GM20000 (cell line): ENCODE measurements at regions not wholly inside any gene's neighbourhood (a gene's known extent, or its start where the extent isn't known, plus 50 kb on each side); places are given as distances from the start of the nearest gene placed in this dataset.

ENCODE experiments used
- DNase-seq: peaks from one replicate; pipeline ENCODE4 v3.0.0; 2012; ENCODE audit warnings: low spot score
- TF ChIP-seq, protein P1 (sequence below): IDR thresholded peaks from 2 replicates; pipeline ENCODE4 v1.5.1; 2012; ENCODE audit warnings: mild to moderate bottlenecking, control low read depth; ENCODE audit errors: extremely low read depth, missing control alignments

DNA sequence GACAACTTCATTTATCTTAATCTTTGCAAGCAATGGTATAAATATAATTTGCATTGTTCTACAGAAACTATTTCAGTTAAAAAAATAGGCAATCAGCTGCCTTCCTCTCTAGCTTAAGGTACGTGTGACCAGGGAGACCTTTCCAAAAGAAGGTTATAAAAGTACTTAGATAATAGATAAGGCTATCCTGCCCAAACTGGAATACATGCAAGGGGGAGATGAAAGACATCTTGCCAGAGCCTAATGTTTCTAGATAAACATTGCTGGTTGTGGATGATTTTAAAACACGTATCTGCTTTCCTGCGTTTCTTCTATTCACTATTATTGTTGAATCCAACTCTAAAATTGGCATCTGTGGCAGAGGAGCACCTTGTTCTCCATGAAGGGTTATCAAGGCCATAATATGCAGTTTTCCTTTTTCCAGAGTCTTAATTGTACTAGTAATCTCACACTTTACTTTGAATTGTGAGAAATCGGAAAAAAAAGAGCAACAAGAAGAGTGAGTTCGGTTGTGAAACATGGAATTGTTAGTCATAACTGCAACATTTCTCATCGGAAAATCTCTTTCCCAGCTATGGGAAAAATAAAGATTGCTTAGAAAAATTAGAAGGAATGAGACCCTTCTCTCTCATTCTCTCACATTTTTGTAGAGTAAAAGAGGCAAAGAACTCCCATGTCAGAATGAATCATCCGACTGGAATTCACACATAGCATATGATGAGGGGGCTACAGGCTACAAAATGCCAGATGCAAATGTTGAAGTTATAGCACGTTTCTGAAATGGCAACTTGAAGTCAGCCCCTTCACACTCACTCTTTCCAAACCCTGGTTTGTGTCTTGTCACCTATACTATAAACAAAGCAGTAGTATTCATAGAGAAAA is 936.1 kb upstream of the NR2F2 start:
- no peak for DNase-seq
- TF ChIP-seq, protein P1, sequence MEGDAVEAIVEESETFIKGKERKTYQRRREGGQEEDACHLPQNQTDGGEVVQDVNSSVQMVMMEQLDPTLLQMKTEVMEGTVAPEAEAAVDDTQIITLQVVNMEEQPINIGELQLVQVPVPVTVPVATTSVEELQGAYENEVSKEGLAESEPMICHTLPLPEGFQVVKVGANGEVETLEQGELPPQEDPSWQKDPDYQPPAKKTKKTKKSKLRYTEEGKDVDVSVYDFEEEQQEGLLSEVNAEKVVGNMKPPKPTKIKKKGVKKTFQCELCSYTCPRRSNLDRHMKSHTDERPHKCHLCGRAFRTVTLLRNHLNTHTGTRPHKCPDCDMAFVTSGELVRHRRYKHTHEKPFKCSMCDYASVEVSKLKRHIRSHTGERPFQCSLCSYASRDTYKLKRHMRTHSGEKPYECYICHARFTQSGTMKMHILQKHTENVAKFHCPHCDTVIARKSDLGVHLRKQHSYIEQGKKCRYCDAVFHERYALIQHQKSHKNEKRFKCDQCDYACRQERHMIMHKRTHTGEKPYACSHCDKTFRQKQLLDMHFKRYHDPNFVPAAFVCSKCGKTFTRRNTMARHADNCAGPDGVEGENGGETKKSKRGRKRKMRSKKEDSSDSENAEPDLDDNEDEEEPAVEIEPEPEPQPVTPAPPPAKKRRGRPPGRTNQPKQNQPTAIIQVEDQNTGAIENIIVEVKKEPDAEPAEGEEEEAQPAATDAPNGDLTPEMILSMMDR, result no peak

DNA sequence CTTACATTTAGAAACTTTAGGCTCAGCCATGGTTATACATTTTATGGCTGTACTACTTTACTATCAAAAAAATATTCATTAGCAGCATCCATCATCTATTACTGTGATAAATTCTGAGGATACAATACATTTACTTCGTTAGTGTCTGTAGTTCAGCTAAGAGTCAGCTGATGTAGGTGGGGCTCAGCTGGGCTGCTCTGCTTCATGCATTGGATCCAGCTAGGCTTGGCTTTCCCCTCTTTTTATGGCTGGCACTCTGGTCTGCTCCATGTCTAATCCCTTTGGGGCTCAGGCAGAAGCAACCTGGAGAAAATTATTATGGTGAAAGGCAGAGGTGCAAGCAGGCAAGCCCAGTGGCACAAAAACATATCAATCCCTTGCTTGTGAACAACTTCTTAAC is 930.1 kb upstream of the NR2F2 start:
- DNase-seq, result no peak
- TF ChIP-seq, protein P1, result no peak

DNA sequence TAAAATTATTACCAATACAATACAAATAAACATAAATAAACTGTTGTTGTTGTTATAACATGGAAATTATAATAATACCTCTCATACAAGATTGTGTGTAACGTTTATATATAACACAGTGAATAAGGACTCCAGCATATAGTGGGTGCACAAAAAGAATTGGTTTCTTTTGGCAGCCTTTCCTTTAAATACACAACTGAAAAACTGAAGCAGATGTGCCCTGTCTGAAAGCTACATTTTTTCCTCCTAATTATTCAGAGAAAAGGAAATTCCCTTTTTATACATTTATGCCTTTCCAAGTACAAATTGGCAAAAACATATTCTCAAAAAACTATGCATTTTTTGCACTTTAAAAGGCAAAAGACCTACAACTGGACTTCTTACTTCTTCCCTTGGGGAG is 928.9 kb upstream of the NR2F2 start:
- no peak for DNase-seq
- TF ChIP-seq, protein P1, result no peak

DNA sequence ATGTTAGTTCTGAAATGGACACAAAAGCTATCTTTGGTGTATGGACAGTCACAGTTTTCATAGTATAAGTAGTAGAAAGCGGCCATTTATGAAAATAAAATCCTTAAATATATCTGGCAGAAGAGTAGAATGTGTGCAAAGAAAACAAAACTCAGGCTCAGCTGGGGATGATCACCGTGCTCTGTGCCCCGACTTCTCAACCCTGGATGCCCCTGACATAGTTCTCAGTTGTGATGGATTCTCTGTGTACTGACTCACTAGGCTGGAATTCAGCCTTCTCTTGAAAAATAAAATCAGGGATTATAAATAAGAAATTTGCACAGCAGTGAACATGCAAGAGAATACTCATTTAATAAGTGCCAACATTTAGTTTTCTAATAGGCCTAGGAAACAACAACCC is 925.1 kb upstream of the NR2F2 start:
- DNase-seq, result no peak
- TF ChIP-seq, protein P1, result no peak

DNA sequence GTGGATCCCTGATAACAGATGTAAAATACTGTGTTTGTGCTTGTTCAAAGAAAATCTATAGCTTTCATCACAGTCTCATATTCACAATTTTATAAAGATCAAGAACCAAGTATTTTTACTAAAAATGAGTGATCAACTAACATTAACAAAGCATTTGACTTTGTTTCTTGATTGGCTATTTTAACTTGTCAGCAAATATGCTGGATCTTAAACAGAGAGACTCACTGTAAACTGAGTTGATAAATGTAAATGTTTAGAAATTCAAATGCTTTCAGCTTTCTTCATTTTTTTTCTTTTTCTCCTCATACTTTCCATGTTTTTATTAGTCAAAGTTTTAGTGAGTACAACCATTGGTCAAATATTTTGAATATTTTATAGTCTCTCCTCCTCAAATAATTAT is 923.0 kb upstream of the NR2F2 start:
- no peak for DNase-seq
- TF ChIP-seq, protein P1, result no peak

DNA sequence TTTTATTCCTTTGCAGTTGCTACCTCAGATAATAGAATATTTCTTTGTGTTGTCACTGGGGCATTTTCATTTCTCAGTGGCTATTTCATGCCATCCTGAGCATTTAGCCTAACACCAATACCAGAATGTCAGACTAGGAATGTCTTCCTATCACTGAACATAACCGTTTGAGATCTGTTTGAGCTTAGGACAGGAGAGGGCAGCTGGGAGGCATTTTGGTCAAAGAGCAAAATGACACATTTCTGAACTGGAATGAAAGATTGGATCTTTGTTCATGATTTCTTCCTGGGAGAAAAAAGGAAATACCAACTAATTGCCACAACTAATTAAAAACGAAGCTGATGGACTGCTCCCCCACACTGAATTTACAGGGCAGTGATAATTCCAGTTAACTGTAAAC is 921.3 kb upstream of the NR2F2 start:
- TF ChIP-seq, protein P1, result no peak
- DNase-seq, result no peak

DNA sequence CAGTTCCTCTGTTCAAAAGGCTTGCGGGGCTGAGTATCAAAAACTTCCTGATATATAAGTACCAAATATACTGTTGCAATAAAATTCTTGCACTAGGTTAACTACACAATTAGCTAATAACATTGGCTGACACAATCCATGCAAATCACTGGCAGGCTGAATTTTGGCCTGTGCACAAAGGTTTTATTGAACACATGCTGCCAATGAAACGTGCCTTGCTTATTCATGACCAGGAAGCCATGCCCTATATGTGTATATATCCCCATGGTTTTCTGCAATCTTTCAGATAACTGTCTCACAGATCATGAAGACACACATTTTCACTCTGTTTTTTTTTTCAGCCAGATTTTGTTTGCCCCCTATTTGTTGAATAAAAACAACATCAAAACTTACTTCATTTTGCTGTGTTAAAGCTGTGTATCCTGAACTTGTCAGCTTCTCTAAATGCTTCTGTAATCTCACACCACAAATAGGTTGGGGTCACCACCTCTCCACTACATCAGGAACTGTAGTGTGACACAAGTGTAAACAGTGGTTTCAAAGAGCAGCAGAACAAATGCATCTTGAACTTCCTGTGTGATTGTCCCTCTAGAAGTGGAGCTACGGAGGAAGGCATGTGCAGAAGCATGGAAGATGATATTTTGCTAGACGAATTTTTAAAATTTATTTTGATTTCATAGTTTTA is 920.7 kb upstream of the NR2F2 start:
- no peak for DNase-seq
- TF ChIP-seq, protein P1, result no peak
